IMR-90 (cell line): ENCODE measurements at regions not wholly inside any gene's neighbourhood (a gene's known extent, or its start where the extent isn't known, plus 50 kb on each side); places are given as distances from the start of the nearest gene placed in this dataset.

ENCODE experiments used
- ATAC-seq: fragments of 200-7000 bp; cut with Tn5 transposase; 2 replicates; pipeline ENCODE4 v1.9.1; 2020; ENCODE audit warnings: low read depth, mild to moderate bottlenecking, moderate library complexity
- BruUV-seq: library from RNA; stranded (reverse); fragments of 400-500 nt; replicated peaks from 2 replicates; lab custom pipeline; 2021; lab: Mats Ljungman, UMichigan
- CTCF ChIA-PET: fragments of 300-600 bp; formaldehyde crosslinking; extraction: SDS; loops from one replicate; lab custom pipeline; 2021; ENCODE audit warnings: antibody characterized with exemption; lab: Yijun Ruan, JAX
- POLR2A ChIA-PET: fragments of 300-600 bp; sonication (Branson Sonifier 250); formaldehyde crosslinking; loops from one replicate; lab custom pipeline; 2022; ENCODE audit warnings: antibody characterized with exemption; ENCODE audit not compliant: unreplicated experiment; lab: Charles Lee
- DNase-seq: peaks from one replicate; pipeline ENCODE4 v3.0.0; 2013
- H2AFZ ChIP-seq: replicated peaks from 2 replicates; pipeline ENCODE3; 2013; ENCODE audit warnings: low read length, mild to moderate bottlenecking; ENCODE audit not compliant: poor library complexity
- H2AK5ac ChIP-seq: 2 replicates; pipeline ENCODE4 v1.6.1; 2013; ENCODE audit warnings: low read depth, low read length, inconsistent platforms
- H2AK9ac ChIP-seq: replicated peaks from 2 replicates; pipeline ENCODE3; 2013; ENCODE audit warnings: mild to moderate bottlenecking, low read depth, low read length, moderate library complexity; ENCODE audit not compliant: poor library complexity
- H2BK120ac ChIP-seq: 2 replicates; pipeline ENCODE4 v1.6.1; 2013; ENCODE audit warnings: low read depth, low read length, inconsistent platforms
- H2BK15ac ChIP-seq: 3 replicates; pipeline ENCODE4 v1.6.1; 2013; ENCODE audit warnings: low read depth, low read length, inconsistent platforms
- H2BK20ac ChIP-seq: 2 replicates; pipeline ENCODE4 v1.6.1; 2013; ENCODE audit warnings: low read depth, mild to moderate bottlenecking, inconsistent platforms, low read length, moderate library complexity
- H2BK5ac ChIP-seq: 2 replicates; pipeline ENCODE4 v1.6.1; 2013; ENCODE audit warnings: mild to moderate bottlenecking, low read depth, low read length, inconsistent platforms; ENCODE audit not compliant: poor library complexity, severe bottlenecking
- H3K14ac ChIP-seq: replicated peaks from 2 replicates; pipeline ENCODE4 v1.6.1; 2013; ENCODE audit warnings: low read depth, low read length, inconsistent platforms
- H3K18ac ChIP-seq: 2 replicates; pipeline ENCODE4 v1.6.1; 2013; ENCODE audit warnings: low read depth, low read length, control low read depth
- H3K23ac ChIP-seq: 2 replicates; pipeline ENCODE4 v1.6.1; 2013; ENCODE audit warnings: low read depth, low read length, inconsistent platforms
- H3K27ac ChIP-seq: 2 replicates; pipeline ENCODE4 v1.5.1; 2013; ENCODE audit warnings: mild to moderate bottlenecking, control low read depth, low read length; ENCODE audit not compliant: insufficient read depth
- H3K27me3 ChIP-seq: 2 replicates; pipeline ENCODE4 v1.6.1; 2013; ENCODE audit warnings: low read length; ENCODE audit not compliant: control insufficient read depth, insufficient read depth
- H3K36me3 ChIP-seq: 2 replicates; pipeline ENCODE4 v1.6.1; 2013; ENCODE audit warnings: low read length, mixed read lengths; ENCODE audit not compliant: control insufficient read depth, insufficient read depth
- H3K4ac ChIP-seq: 2 replicates; pipeline ENCODE4 v1.6.1; 2013; ENCODE audit warnings: low read depth, low read length, inconsistent platforms
- H3K4me1 ChIP-seq: 2 replicates; pipeline ENCODE4 v1.6.1; 2013; ENCODE audit warnings: low read length, mixed read lengths; ENCODE audit not compliant: control insufficient read depth, insufficient read depth
- H3K4me2 ChIP-seq: 2 replicates; pipeline ENCODE4 v1.6.1; 2013; ENCODE audit warnings: low read depth, mild to moderate bottlenecking, control low read depth, low read length, moderate library complexity
- H3K4me3 ChIP-seq: 2 replicates; pipeline ENCODE4 v1.5.1; 2013; ENCODE audit warnings: low read depth, mild to moderate bottlenecking, control low read depth, low read length, moderate library complexity; ENCODE audit not compliant: insufficient read depth
- H3K56ac ChIP-seq: 2 replicates; pipeline ENCODE4 v1.6.1; 2013; ENCODE audit warnings: low read length, inconsistent platforms; ENCODE audit not compliant: insufficient read depth; ENCODE audit errors: extremely low read depth
- H3K79me1 ChIP-seq, 2 experiments: 2 replicates each; pipeline ENCODE4 v1.6.1; 2013; ENCODE audit warnings: low read length in 2 of 2, inconsistent platforms in 1 of 2, low read depth in 1 of 2
- H3K9ac ChIP-seq: 2 replicates; pipeline ENCODE4 v1.6.1; 2013; ENCODE audit warnings: low read depth, low read length, control low read depth
- H3K9me1 ChIP-seq: 2 replicates; pipeline ENCODE4 v1.6.1; 2013; ENCODE audit warnings: low read length, inconsistent platforms; ENCODE audit not compliant: insufficient read depth
- H3K9me3 ChIP-seq: 2 replicates; pipeline ENCODE4 v1.6.1; 2013; ENCODE audit warnings: low read length; ENCODE audit not compliant: control insufficient read depth, insufficient read depth
- H4K20me1 ChIP-seq: 2 replicates; pipeline ENCODE4 v1.6.1; 2013; ENCODE audit warnings: low read length, inconsistent platforms; ENCODE audit not compliant: insufficient read depth
- H4K5ac ChIP-seq: 2 replicates; pipeline ENCODE4 v1.6.1; 2013; ENCODE audit warnings: mild to moderate bottlenecking, low read depth, low read length, control low read depth
- H4K8ac ChIP-seq, 2 experiments: 2 replicates each; pipeline ENCODE4 v1.6.1; 2013; ENCODE audit warnings: low read depth in 2 of 2, low read length in 2 of 2, control low read depth in 1 of 2, inconsistent platforms in 1 of 2
- H4K91ac ChIP-seq: 2 replicates; pipeline ENCODE4 v1.6.1; 2013; ENCODE audit warnings: low read depth, low read length, inconsistent platforms; ENCODE audit not compliant: insufficient read depth
- CTCF ChIP-seq: conservative IDR thresholded peaks from 2 replicates; pipeline ENCODE4 v1.5.1; 2012; ENCODE audit warnings: mild to moderate bottlenecking, low read depth, low read length, improper control_type of control experiment
- ELK1 ChIP-seq: fragments of 150-350 bp; IDR thresholded peaks from 2 replicates; pipeline ENCODE4 v1.6.1; 2016; ENCODE audit warnings: low read depth, mild to moderate bottlenecking, low read length, moderate library complexity, borderline replicate concordance
- MXI1 ChIP-seq: IDR thresholded peaks from 2 replicates; pipeline ENCODE4 v1.6.1; 2012; ENCODE audit warnings: low read depth, mild to moderate bottlenecking, low read length, moderate library complexity, borderline replicate concordance
- NFE2L2 ChIP-seq: fragments of 150-350 bp; IDR thresholded peaks from 2 replicates; pipeline ENCODE4 v1.6.1; 2016; ENCODE audit warnings: low read depth, mild to moderate bottlenecking, low read length
- RCOR1 ChIP-seq: IDR thresholded peaks from 2 replicates; pipeline ENCODE4 v1.6.1; 2012; ENCODE audit warnings: mild to moderate bottlenecking, low read length, improper control_type of control experiment; ENCODE audit not compliant: insufficient replicate concordance
- USF2 ChIP-seq: fragments of 150-350 bp; IDR thresholded peaks from 2 replicates; pipeline ENCODE4 v1.6.1; 2017; ENCODE audit warnings: mild to moderate bottlenecking, antibody characterized with exemption, low read length, low read depth
- WGBS, 2 experiments: methylation state at CpG; one replicate each; pipeline versions ENCODE4 v1.1.5 to v1.1.7; 2013; ENCODE audit warnings: missing lambda C conversion rate in 2 of 2; ENCODE audit not compliant: insufficient read length in 1 of 2; ENCODE audit errors: extremely low coverage in 2 of 2; 5-methylcytosine and 5-hydroxymethylcytosine counted together
- dilution Hi-C: fragments of 300-500 bp; cut with HindIII; formaldehyde crosslinking; loops from one replicate; pipeline ENCODE4 v1.14.3; 2018; ENCODE audit warnings: low sequenced_read_pairs; ENCODE audit not compliant: unreplicated experiment
- in situ Hi-C: fragments of 300-500 bp; cut with MboI; formaldehyde crosslinking; loops from 3 replicates; pipeline ENCODE4 v1.14.3; 2019; ENCODE audit warnings: low sequenced_read_pairs, inconsistent platforms, mixed read lengths
- intact Hi-C: fragments of 100-400 bp; cut with micrococcal nuclease; formaldehyde crosslinking; loops from 2 replicates; pipeline ENCODE4 v1.10.0; 2022

- Histone ChIP-seq H2BK120ac (no peak overlapping the region), H3K9ac (no peak overlapping the region), H3K18ac (no peak overlapping the region), H2BK20ac (no peak overlapping the region), H3K36me3 (no peaks in the 10 kb centered on the region), H3K79me1 (no peaks in the 10 kb centered on the region), H3K4me2 (no peak overlapping the region), H4K5ac (no peak overlapping the region), H3K23ac (no peak overlapping the region), H2AK9ac (no peak overlapping the region), H2BK5ac (no peak overlapping the region), H3K27ac (no peak overlapping the region), H2BK15ac (no peak overlapping the region), H3K27me3 (no peaks in the 10 kb centered on the region), H4K91ac (no peak overlapping the region), H3K9me1 (no peaks in the 10 kb centered on the region), H3K14ac (no peak overlapping the region), H2AFZ (no peak overlapping the region), H3K9me3 (no peaks in the 10 kb centered on the region), H4K20me1 (no peaks in the 10 kb centered on the region), H3K4me3 (no peak overlapping the region), H3K56ac (no peak overlapping the region), H2AK5ac (no peak overlapping the region), H3K4me1 (no peaks in the 10 kb centered on the region), H3K4ac (no peak overlapping the region), H4K8ac (no peak overlapping the region)
- in situ Hi-C loops: no loop called here
- DNase-seq: no peak
- dilution Hi-C loops: no loop called here
- TF ChIP-seq NFE2L2 (no peak), ELK1 (no peak), USF2 (no peak), CTCF (no peak), MXI1 (no peak), RCOR1 (no peak)
- intact Hi-C loops: no loop called here
- whole genome bisulfite sequencing, 2 experiments: no CpG with 5 or more reads among the region's 4 CpGs
- no TSS peak for BruUV-seq
- POLR2A ChIA-PET: no interaction called here
- no peak for ATAC-seq
- CTCF ChIA-PET: no interaction called here
Observed at GRCh38 chr5:98999631-99000030, 70.8 kb upstream of the CHD1 start.
